ENCODE measurements at regions not wholly inside any gene's neighbourhood (a gene's known extent, or its start where the extent isn't known, plus 50 kb on each side); places are given as distances from the start of the nearest gene placed in this dataset.
A peak's percentile ranks its signal among the peaks of the same experiment; 100 is the strongest.

GRCh38 chr18:48488388-48488850, 50.4 kb upstream of the CTIF start:
- Histone ChIP-seq H3K4me1 (peaks cover 5 to 13% of the 10 kb centered on the region in 2 donors), H3K27me3 (no peaks in the 10 kb centered on the region), H3K4me3 (replicated peaks in 1 of 3) (no peak overlapping the region), H3K9me3 (no peaks in the 10 kb centered on the region), H3K27ac (peak overlapping the region in 1 of 3 donors; percentile 32), H3K36me3 (no peaks in the 10 kb centered on the region)
- TF ChIP-seq POLR2A (IDR thresholded peaks at IDR 0.05) (no peak), CTCF (IDR thresholded peaks at IDR 0.05) (no peak)
- 27 to 51% methylated on average over 3 of the region's 3 CpGs for WGBS, 2 donors
- peak; percentile 80 to 91 for DNase-seq
- intact Hi-C loops (cut with DNase I), result no loop called here

GRCh38 chr18:48486754-48487153, 52.1 kb upstream of the CTIF start:
- H3K27ac ChIP-seq, result no peak overlapping the region

GRCh38 chr18:48485828-48486405, 52.9 kb upstream of the CTIF start:
- 76 to 78% methylated on average over 5 of the region's 5 CpGs for WGBS, 2 donors
- TF ChIP-seq POLR2A (IDR thresholded peaks at IDR 0.05) (no peak), CTCF (IDR thresholded peaks at IDR 0.05) (no peak)
- intact Hi-C loops (cut with DNase I), result no loop called here
- no peaks in the 10 kb centered on the region for H3K36me3 ChIP-seq
- no peak overlapping the region for H3K27ac ChIP-seq
- no peak overlapping the region for H3K4me3 ChIP-seq (replicated peaks in 1 of 3)
- peaks cover 5 to 12% of the 10 kb centered on the region in 2 donors for H3K4me1 ChIP-seq
- no peak for DNase-seq
- no peaks in the 10 kb centered on the region for H3K27me3 ChIP-seq
- H3K9me3 ChIP-seq, result no peaks in the 10 kb centered on the region

More at GRCh38 chr18:48486754-48487153, 52.1 kb upstream of the CTIF start:
- H3K36me3 ChIP-seq, result no peaks in the 10 kb centered on the region
- no peaks in the 10 kb centered on the region for H3K9me3 ChIP-seq
- H3K4me1 ChIP-seq, result peaks cover 5 to 12% of the 10 kb centered on the region in 2 donors
- intact Hi-C loops (cut with DNase I), result no loop called here
- 60 to 68% methylated on average over 2 of the region's 2 CpGs for WGBS, 2 donors
- TF ChIP-seq POLR2A (IDR thresholded peaks at IDR 0.05) (no peak), CTCF (IDR thresholded peaks at IDR 0.05) (no peak)
- no peaks in the 10 kb centered on the region for H3K27me3 ChIP-seq
- no peak for DNase-seq
- H3K4me3 ChIP-seq (replicated peaks in 1 of 3), result no peak overlapping the region

GRCh38 chr18:48481092-48481491, 57.7 kb upstream of the CTIF start:
- Histone ChIP-seq H3K4me1 (no peaks in the 10 kb centered on the region), H3K27ac (no peak overlapping the region), H3K27me3 (no peaks in the 10 kb centered on the region), H3K36me3 (no peaks in the 10 kb centered on the region), H3K4me3 (replicated peaks in 1 of 3) (no peak overlapping the region), H3K9me3 (no peaks in the 10 kb centered on the region)
- intact Hi-C loops (cut with DNase I), result no loop called here
- WGBS, 2 donors, result 81 to 86% methylated on average over 2 of the region's 2 CpGs
- no peak for DNase-seq
- TF ChIP-seq CTCF (IDR thresholded peaks at IDR 0.05), result no peak
- no peak for TF ChIP-seq POLR2A (IDR thresholded peaks at IDR 0.05)

- WGBS, 2 donors, result 94 to 96% methylated on average over 1 of the region's 1 CpG
- no peak overlapping the region for H3K4me3 ChIP-seq (replicated peaks in 1 of 3)
- H3K27ac ChIP-seq, result no peak overlapping the region
- TF ChIP-seq POLR2A (IDR thresholded peaks at IDR 0.05) (no peak), CTCF (IDR thresholded peaks at IDR 0.05) (no peak)
- no peaks in the 10 kb centered on the region for H3K27me3 ChIP-seq
- DNase-seq, result no peak
- H3K36me3 ChIP-seq, result no peaks in the 10 kb centered on the region
- H3K9me3 ChIP-seq, result no peaks in the 10 kb centered on the region
- intact Hi-C loops (cut with DNase I), result loop anchor here (10.0 kb wide), 1 partner anchor 65 kb away; no protein-coding TSS in a partner anchor
- H3K4me1 ChIP-seq, result no peaks in the 10 kb centered on the region
These were observed 59.3 kb upstream of the CTIF start for GRCh38 chr18:48479531-48479930.

Measured in thyroid gland (tissue), 4 donors.